ENCODE measurements at regions not wholly inside any gene's neighbourhood (a gene's known extent, or its start where the extent isn't known, plus 50 kb on each side); places are given as distances from the start of the nearest gene placed in this dataset.

GRCh38 chr1:98048244-98048643, 127.4 kb upstream of the DPYD start:
- no peaks in the 10 kb centered on the region for H3K36me3 ChIP-seq
- peaks cover 93% of the 10 kb centered on the region for H3K27me3 ChIP-seq (ENCODE audit: low read depth)
- TF ChIP-seq, protein P1, sequence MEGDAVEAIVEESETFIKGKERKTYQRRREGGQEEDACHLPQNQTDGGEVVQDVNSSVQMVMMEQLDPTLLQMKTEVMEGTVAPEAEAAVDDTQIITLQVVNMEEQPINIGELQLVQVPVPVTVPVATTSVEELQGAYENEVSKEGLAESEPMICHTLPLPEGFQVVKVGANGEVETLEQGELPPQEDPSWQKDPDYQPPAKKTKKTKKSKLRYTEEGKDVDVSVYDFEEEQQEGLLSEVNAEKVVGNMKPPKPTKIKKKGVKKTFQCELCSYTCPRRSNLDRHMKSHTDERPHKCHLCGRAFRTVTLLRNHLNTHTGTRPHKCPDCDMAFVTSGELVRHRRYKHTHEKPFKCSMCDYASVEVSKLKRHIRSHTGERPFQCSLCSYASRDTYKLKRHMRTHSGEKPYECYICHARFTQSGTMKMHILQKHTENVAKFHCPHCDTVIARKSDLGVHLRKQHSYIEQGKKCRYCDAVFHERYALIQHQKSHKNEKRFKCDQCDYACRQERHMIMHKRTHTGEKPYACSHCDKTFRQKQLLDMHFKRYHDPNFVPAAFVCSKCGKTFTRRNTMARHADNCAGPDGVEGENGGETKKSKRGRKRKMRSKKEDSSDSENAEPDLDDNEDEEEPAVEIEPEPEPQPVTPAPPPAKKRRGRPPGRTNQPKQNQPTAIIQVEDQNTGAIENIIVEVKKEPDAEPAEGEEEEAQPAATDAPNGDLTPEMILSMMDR (IDR thresholded peaks at IDR 0.05; ENCODE audit: borderline replicate concordance): peak; percentile 31
- H3K4me1 ChIP-seq: peaks cover 33% of the 10 kb centered on the region
- no peaks in the 10 kb centered on the region for H3K9me3 ChIP-seq (replicated peaks)
- peak overlapping the region; percentile 39 for H3K4me3 ChIP-seq
- intact Hi-C loops (cut with micrococcal nuclease): no loop called here
- H3K27ac ChIP-seq (replicated peaks): no peak overlapping the region
- peak; percentile 76 for DNase-seq

GRCh38 chr1:98047171-98047570, 126.3 kb upstream of the DPYD start:
- intact Hi-C loops (cut with micrococcal nuclease): no loop called here
- H3K4me1 ChIP-seq: peaks cover 31% of the 10 kb centered on the region
- no peaks in the 10 kb centered on the region for H3K36me3 ChIP-seq
- no peaks in the 10 kb centered on the region for H3K9me3 ChIP-seq (replicated peaks)
- H3K4me3 ChIP-seq: no peak overlapping the region
- H3K27ac ChIP-seq (replicated peaks): no peak overlapping the region
- TF ChIP-seq, protein P1 (IDR thresholded peaks at IDR 0.05; ENCODE audit: borderline replicate concordance): no peak
- DNase-seq: no peak
- H3K27me3 ChIP-seq (ENCODE audit: low read depth): peaks cover 95% of the 10 kb centered on the region

DNA sequence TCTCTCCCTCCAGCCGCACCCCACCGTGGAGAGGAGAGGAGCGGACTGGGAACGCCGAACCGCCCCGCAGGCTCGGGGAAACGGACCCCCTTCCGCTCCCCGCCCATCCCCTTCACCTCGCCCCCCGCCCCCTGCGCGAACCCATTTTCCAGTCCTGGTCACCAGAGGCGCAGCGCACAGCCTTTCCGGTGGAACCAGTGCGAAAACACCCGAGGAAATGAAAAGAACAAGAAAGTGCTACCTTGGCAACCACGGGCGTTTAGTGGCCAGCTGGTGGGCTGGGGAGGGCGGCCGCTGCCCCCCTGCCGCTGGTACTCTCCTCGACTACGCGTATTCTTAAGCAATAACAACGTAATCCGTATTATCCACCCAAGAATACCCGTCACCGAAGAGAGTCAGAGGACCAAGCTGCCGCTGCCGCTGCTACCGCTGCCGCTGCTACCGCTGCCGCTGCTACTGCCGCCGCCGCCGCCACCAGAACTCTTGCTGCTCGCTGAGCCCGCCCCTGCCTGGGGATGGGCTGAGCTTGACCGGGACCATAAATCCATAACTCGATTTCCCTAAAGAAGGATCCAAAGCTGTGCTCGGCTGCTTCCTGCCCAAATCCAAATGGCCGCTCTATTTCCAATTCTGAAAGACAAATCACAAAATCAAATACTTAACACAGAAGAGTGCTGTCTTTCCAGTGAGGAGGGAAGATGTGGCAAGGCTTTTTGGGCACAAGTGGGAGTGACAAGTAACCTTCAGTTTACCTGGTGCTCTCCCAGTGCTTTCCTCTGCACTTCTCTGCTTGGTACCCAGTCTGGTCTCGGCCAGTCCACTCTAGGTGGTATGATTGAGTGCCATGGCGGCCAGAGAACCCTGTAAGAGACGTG, 125.2 kb upstream of the DPYD start:
- Histone ChIP-seq H3K27ac (replicated peaks) (no peak overlapping the region), H3K27me3 (ENCODE audit: low read depth) (peaks cover 95% of the 10 kb centered on the region), H3K36me3 (no peaks in the 10 kb centered on the region), H3K4me3 (peak overlapping the region; percentile 65), H3K4me1 (peaks cover 31% of the 10 kb centered on the region), H3K9me3 (replicated peaks) (no peaks in the 10 kb centered on the region)
- intact Hi-C loops (cut with micrococcal nuclease): no loop called here
- TF ChIP-seq, protein P1 (IDR thresholded peaks at IDR 0.05; ENCODE audit: borderline replicate concordance): no peak
- DNase-seq: no peak

- DNase-seq: no peak
- H3K9me3 ChIP-seq (replicated peaks): no peaks in the 10 kb centered on the region
- peaks cover 31% of the 10 kb centered on the region for H3K4me1 ChIP-seq
- peaks cover 94% of the 10 kb centered on the region for H3K27me3 ChIP-seq (ENCODE audit: low read depth)
- H3K4me3 ChIP-seq: peak overlapping the region; percentile 65
- TF ChIP-seq, protein P1 (IDR thresholded peaks at IDR 0.05; ENCODE audit: borderline replicate concordance): no peak
- H3K36me3 ChIP-seq: no peaks in the 10 kb centered on the region
- intact Hi-C loops (cut with micrococcal nuclease): no loop called here
- H3K27ac ChIP-seq (replicated peaks): no peak overlapping the region
These were observed 124.5 kb upstream of the DPYD start for GRCh38 chr1:98045211-98045766.

DNA sequence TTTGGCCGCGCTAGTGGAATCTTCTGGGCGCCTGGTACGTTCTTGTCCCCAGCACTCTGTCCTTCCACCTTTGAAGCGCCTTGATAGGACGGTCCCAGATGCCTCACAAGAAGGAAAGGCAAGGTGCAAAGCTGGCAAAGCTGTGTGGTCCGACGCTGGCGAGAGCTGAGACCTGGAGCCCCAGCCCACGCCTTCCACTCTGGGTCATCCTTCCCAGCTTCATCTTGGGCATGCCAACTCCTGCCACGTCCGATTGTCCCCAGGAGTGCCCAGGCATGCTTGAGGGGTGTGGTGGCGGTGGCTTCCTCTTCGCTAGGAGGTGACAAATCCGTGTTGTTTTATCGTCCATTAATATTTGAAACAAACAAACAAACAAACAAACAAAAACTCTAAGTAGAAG, 123.9 kb upstream of the DPYD start:
- Histone ChIP-seq H3K4me1 (peaks cover 31% of the 10 kb centered on the region), H3K36me3 (no peaks in the 10 kb centered on the region), H3K9me3 (replicated peaks) (no peaks in the 10 kb centered on the region), H3K4me3 (peak overlapping the region; percentile 65), H3K27me3 (ENCODE audit: low read depth) (peaks cover 94% of the 10 kb centered on the region), H3K27ac (replicated peaks) (no peak overlapping the region)
- TF ChIP-seq, protein P1 (IDR thresholded peaks at IDR 0.05; ENCODE audit: borderline replicate concordance): no peak
- intact Hi-C loops (cut with micrococcal nuclease): no loop called here
- DNase-seq: no peak

Measured in left ventricle myocardium inferior (tissue), 1 donor.